DOHH2 (cell line): ENCODE measurements at regions not wholly inside any gene's neighbourhood (a gene's known extent, or its start where the extent isn't known, plus 50 kb on each side); places are given as distances from the start of the nearest gene placed in this dataset.

Source experiments
- H3F3A ChIP-seq: fragments of 200-600 bp; sonication (generic), shearing (Covaris generic); 2 replicates; pipeline ENCODE4 v1.6.0; 2016; ENCODE audit warnings: antibody characterized with exemption, mild to moderate bottlenecking; ENCODE audit not compliant: control insufficient read depth, insufficient read depth
- H3K27ac ChIP-seq: fragments of 200-600 bp; sonication (generic); 2 replicates; pipeline ENCODE4 v1.5.1; 2014; ENCODE audit warnings: low read depth, mild to moderate bottlenecking, low read length, moderate library complexity
- H3K27me3 ChIP-seq: fragments of 200-600 bp; sonication (generic); 2 replicates; pipeline ENCODE4 v1.6.1; 2014; ENCODE audit warnings: mild to moderate bottlenecking, low read length, mixed read lengths; ENCODE audit not compliant: control insufficient read depth
- H3K36me3 ChIP-seq: fragments of 200-600 bp; sonication (generic); 2 replicates; pipeline ENCODE4 v1.6.1; 2014; ENCODE audit warnings: mild to moderate bottlenecking, low read length, moderate library complexity, mixed read lengths; ENCODE audit not compliant: control insufficient read depth
- H3K4me1 ChIP-seq: fragments of 200-600 bp; sonication (generic); 2 replicates; pipeline ENCODE4 v1.6.1; 2014; ENCODE audit warnings: mild to moderate bottlenecking, low read length, mixed read lengths; ENCODE audit not compliant: control insufficient read depth
- H3K4me2 ChIP-seq: fragments of 200-600 bp; sonication (generic); 2 replicates; pipeline ENCODE4 v1.6.0; 2014; ENCODE audit warnings: mild to moderate bottlenecking, low read length, moderate library complexity
- H3K4me3 ChIP-seq: fragments of 200-600 bp; sonication (generic); 2 replicates; pipeline ENCODE4 v1.5.1; 2014; ENCODE audit warnings: mild to moderate bottlenecking, low read length, mixed read lengths
- H3K79me2 ChIP-seq: fragments of 200-600 bp; sonication (generic); 2 replicates; pipeline ENCODE4 v1.6.1; 2014; ENCODE audit warnings: mild to moderate bottlenecking, low read length, mixed read lengths; ENCODE audit not compliant: control insufficient read depth
- H3K9me2 ChIP-seq: fragments of 200-600 bp; sonication (generic); replicated peaks from 2 replicates; pipeline ENCODE4 v1.6.1; 2014; ENCODE audit warnings: mild to moderate bottlenecking, low read length, mixed read lengths; ENCODE audit not compliant: control insufficient read depth
- H3K9me3 ChIP-seq: fragments of 200-600 bp; sonication (generic); 2 replicates; pipeline ENCODE4 v1.6.1; 2014; ENCODE audit warnings: antibody characterized with exemption, low read length, mixed read lengths; ENCODE audit not compliant: control insufficient read depth, insufficient read depth
- H4K20me1 ChIP-seq: fragments of 200-600 bp; sonication (generic); 2 replicates; pipeline ENCODE4 v1.6.0; 2014; ENCODE audit warnings: low read depth, mild to moderate bottlenecking, antibody characterized with exemption, low read length, moderate library complexity; ENCODE audit not compliant: control insufficient read depth, insufficient read depth
- CTCF ChIP-seq: fragments of 200-600 bp; sonication (generic); IDR thresholded peaks from one replicate; pipeline ENCODE4 v1.5.1; 2014; ENCODE audit warnings: antibody characterized with exemption, mild to moderate bottlenecking, low read depth, low read length; ENCODE audit not compliant: poor library complexity, severe bottlenecking
- EZH2phosphoT487 ChIP-seq: fragments of 200-600 bp; sonication (generic); IDR thresholded peaks from 2 replicates; pipeline ENCODE4 v1.6.1; 2017; ENCODE audit warnings: borderline replicate concordance, mild to moderate bottlenecking, antibody characterized with exemption, low read length, moderate library complexity, mixed read lengths

DNA sequence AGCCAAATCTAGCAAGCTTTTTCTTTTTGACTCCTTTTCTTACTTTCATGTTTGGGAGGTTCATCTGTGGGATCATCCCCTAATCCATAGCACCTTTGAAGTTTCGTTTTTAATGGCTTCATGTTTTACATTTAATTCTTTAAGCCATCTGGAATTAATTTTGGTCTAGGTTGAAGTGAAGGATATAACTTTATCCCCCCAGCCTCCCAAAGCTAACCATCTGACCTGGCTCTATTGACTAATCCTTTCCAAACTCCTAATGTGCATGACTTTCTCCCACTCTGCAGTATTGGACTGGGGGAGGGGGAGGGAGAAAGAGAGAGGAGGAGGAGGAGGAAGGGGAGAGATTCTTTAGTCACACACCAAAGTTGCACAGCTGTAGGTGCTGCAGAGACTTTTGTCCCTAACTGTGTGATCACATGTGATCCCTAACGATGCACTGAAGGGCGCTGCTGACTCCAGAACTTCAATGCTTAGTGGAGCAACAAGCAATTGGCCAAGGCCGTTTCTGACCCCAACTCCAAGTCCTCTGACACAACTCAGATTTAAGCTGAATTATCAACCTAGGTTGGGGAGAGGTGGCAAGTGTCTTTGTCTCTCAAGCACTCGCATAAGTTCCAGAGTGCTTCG is 191.6 kb downstream of the HUNK start:
- no peaks in the 10 kb centered on the region for H3K9me2 ChIP-seq
- no peak overlapping the region for H3K27ac ChIP-seq
- no peak for TF ChIP-seq CTCF
- TF ChIP-seq EZH2phosphoT487 = no peak

GRCh38 chr21:32062591-32063227 is 189.9 kb downstream of the HUNK start:
- no peaks in the 10 kb centered on the region for H3K27me3 ChIP-seq
- no peaks in the 10 kb centered on the region for H3K4me1 ChIP-seq
- no peaks in the 10 kb centered on the region for H4K20me1 ChIP-seq
- H3F3A ChIP-seq = no peaks in the 10 kb centered on the region
- no peak for TF ChIP-seq EZH2phosphoT487
- TF ChIP-seq CTCF = no peak
- H3K27ac ChIP-seq = no peak overlapping the region
- H3K4me3 ChIP-seq = no peak overlapping the region
- no peaks in the 10 kb centered on the region for H3K9me3 ChIP-seq
- H3K9me2 ChIP-seq = no peaks in the 10 kb centered on the region
- no peaks in the 10 kb centered on the region for H3K36me3 ChIP-seq
- H3K4me2 ChIP-seq = no peak overlapping the region
- H3K79me2 ChIP-seq = no peaks in the 10 kb centered on the region

More for the DNA sequence above, 191.6 kb downstream of the HUNK start:
- H3K4me1 ChIP-seq = no peaks in the 10 kb centered on the region
- no peak overlapping the region for H3K4me3 ChIP-seq
- H3K4me2 ChIP-seq = no peak overlapping the region
- H3K9me3 ChIP-seq = no peaks in the 10 kb centered on the region
- H4K20me1 ChIP-seq = no peaks in the 10 kb centered on the region
- H3F3A ChIP-seq = no peaks in the 10 kb centered on the region
- H3K27me3 ChIP-seq = no peaks in the 10 kb centered on the region
- no peaks in the 10 kb centered on the region for H3K79me2 ChIP-seq
- H3K36me3 ChIP-seq = no peaks in the 10 kb centered on the region

GRCh38 chr21:32061729-32062128 is 188.9 kb downstream of the HUNK start:
- no peaks in the 10 kb centered on the region for H3F3A ChIP-seq
- no peaks in the 10 kb centered on the region for H3K9me2 ChIP-seq
- TF ChIP-seq EZH2phosphoT487 = no peak
- TF ChIP-seq CTCF = no peak
- H3K79me2 ChIP-seq = no peaks in the 10 kb centered on the region
- H3K4me2 ChIP-seq = no peak overlapping the region
- H3K27me3 ChIP-seq = no peaks in the 10 kb centered on the region
- H3K27ac ChIP-seq = no peak overlapping the region
- H4K20me1 ChIP-seq = no peaks in the 10 kb centered on the region
- H3K36me3 ChIP-seq = no peaks in the 10 kb centered on the region
- no peaks in the 10 kb centered on the region for H3K9me3 ChIP-seq
- no peak overlapping the region for H3K4me3 ChIP-seq
- H3K4me1 ChIP-seq = no peaks in the 10 kb centered on the region
